Transverse colon (tissue), 4 donors: ENCODE measurements at regions not wholly inside any gene's neighbourhood (a gene's known extent, or its start where the extent isn't known, plus 50 kb on each side); places are given as distances from the start of the nearest gene placed in this dataset.

Experiments used
- EP300 ChIP-seq: sonication (generic); formaldehyde crosslinking; IDR thresholded peaks from one replicate; pipeline ENCODE4 v1.6.1; 2017; ENCODE audit warnings: antibody characterized with exemption, low read depth
- POLR2A ChIP-seq: fragments of 450-650 bp; IDR thresholded peaks from one replicate; pipeline ENCODE4 v1.6.1; 2016; ENCODE audit warnings: antibody characterized with exemption, mild to moderate bottlenecking, moderate library complexity
- POLR2AphosphoS5 ChIP-seq, 3 donors: sonication (generic); formaldehyde crosslinking; IDR thresholded peaks; one replicate each; pipeline ENCODE4 v1.6.1; 2016; ENCODE audit warnings: antibody characterized with exemption in 3 of 3
- TF ChIP-seq, protein P1 (sequence below), 5 experiments: fragments of 200-600 bp in 3 of 5; fragments of 450-650 bp in 2 of 5; sonication (generic) in 3 of 5; IDR thresholded peaks; 1 replicate in 2 of 5; 2 replicates in 3 of 5; pipeline ENCODE4 v1.5.1; 2016 to 2017; ENCODE audit warnings: antibody characterized with exemption in 5 of 5, inconsistent platforms in 3 of 5, mild to moderate bottlenecking in 2 of 5, moderate library complexity in 1 of 5

DNA sequence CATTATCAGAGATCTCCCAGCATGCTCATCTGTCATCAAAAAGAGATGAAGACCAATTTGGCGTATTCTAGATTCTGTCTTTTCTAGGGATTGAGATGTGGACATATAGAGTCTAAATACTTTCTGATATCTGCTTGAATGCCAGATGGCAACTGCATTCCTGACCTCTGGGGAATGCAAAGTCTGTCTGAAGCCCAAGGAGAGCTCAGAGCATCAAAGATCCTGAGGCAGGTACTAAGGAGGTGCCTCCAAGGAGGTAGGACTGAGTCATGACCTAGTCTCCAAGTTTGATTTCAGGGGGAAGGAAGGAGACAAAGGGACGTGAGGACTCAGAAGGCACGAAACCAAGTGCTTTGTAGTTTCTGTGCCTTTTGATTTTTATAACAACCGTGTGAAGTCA, 448.4 kb downstream of the HS3ST3B1 start:
- TF ChIP-seq POLR2A = no peak
- TF ChIP-seq, protein P1, sequence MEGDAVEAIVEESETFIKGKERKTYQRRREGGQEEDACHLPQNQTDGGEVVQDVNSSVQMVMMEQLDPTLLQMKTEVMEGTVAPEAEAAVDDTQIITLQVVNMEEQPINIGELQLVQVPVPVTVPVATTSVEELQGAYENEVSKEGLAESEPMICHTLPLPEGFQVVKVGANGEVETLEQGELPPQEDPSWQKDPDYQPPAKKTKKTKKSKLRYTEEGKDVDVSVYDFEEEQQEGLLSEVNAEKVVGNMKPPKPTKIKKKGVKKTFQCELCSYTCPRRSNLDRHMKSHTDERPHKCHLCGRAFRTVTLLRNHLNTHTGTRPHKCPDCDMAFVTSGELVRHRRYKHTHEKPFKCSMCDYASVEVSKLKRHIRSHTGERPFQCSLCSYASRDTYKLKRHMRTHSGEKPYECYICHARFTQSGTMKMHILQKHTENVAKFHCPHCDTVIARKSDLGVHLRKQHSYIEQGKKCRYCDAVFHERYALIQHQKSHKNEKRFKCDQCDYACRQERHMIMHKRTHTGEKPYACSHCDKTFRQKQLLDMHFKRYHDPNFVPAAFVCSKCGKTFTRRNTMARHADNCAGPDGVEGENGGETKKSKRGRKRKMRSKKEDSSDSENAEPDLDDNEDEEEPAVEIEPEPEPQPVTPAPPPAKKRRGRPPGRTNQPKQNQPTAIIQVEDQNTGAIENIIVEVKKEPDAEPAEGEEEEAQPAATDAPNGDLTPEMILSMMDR (IDR thresholded peaks at IDR 0.05) = no peak
- TF ChIP-seq POLR2AphosphoS5 (IDR thresholded peaks at IDR 0.05) = no peak
- TF ChIP-seq EP300 = no peak
